ENCODE measurements at regions not wholly inside any gene's neighbourhood (a gene's known extent, or its start where the extent isn't known, plus 50 kb on each side); places are given as distances from the start of the nearest gene placed in this dataset.

DNA sequence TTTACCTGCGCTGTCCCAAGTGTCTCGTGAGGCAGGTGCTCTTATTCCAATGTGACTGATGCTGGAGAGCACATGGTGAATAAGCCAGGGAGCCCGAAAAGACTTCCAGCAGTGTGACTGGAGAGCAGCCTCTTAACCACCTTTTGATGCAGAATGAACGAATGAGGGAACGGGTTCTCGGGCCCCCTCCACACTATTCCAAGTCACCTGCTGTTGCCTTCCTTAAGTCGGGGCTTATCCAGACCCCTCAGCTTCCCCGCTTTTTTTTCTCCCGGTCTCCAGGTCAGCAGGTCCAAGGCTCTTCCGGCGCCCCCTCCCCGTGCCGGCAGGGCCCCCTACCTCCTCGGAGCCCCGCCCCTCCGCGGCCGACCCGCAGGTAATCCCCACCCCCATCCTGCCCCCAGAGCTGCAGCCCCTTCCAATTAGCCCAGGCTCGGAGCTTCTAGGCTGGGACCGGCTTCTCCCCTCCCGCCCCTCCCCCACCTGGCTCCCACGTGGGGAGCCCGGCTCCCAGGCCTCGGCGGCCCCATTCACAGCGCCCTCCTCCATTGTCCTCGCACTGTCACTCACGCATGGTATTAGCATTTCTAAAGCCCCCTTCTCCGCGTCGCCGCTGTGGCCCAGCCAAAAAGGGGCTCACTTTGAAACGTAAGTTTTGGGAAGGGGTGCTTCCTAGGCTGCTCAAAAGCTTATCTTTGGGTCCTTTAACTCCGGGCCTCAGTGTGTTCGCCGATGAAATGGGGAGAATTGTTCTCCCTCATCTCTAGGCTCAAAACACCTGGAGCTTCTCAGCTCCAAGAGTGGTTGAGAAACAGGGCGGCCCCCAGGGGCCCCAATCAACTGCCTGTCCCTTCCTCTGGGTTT lies 56.2 kb upstream of the PJA1 start:
- no peak for DNase-seq

- DNase-seq, result no peak
Measured at GRCh38 chrX:69218407-69218997, 53.2 kb upstream of the PJA1 start.

DNA sequence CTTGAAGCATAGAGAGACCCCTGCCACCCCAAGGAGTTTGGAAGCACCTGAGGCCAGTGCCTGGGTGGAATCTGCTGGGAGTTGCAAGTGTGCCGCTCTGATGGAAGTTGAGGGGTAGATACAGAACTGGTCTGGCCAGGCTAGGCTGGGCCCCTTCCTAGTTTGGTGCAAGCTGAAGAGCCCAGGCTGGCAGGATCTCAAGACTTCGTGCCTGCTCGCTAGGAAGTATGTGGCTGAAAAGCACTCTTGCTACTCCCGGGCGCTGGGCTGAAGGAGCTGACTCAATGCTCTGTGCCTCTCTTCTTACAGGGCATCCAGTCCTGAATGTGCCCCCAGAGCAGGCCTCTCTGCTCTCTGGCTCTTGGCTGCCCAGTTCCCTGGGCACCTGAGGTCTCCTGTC lies 51.7 kb upstream of the PJA1 start:
- no peak for DNase-seq

DNA sequence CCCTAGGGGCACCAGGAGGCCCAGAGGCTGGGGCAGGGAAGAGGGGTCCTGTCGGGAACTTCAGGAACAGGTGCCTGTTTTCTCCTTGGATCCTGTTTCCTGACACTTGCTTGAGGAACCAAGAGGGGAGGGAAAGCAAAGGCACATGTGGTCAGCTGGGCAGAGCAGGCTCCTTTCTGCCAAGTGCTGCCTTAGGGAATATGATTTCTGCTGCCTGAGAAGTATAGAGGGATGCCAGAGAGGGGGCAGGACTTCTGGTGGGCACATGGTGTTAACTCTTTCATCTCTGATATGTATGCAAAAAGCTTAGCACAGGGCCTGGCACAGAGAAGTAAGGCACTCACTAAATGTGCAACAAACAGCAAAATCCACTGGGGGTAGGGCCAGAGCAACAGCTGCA lies 51.2 kb upstream of the PJA1 start:
- no peak for DNase-seq

DNA sequence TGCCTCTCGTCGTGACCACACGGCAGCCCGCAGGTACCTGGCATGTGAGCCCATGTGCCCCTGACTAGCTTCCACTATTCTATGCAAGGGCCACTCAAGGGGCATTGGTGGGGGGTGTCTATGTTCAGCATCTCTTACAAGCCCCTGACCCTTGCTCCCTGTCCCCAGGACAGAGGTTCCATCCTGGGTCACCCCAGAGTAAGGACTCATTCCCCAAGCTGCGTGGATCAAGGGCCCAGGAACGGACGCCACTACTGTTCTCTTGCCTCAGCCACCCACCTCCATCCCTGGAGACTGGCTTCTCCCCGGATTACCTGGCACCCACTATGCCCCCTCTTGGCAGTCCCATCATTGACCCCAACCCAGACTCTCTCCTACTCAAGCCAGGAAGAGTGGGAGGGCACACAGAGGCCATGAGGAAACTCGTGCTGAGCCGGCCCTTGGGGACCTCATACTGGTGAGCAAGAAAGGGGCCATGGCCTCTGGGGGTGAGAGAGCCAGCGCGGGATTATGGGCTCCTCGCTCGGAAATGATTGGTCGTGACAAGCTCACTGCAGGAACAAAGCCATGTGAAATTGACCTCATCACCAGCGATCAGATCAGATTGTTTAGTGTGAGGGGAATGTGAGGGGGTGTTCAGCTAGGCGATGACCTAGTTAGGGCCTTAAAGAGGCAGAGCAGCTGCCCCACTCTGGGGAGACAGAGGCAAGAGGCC lies 50.1 kb upstream of the PJA1 start:
- DNase-seq, result no peak
